ENCODE measurements at regions not wholly inside any gene's neighbourhood (a gene's known extent, or its start where the extent isn't known, plus 50 kb on each side); places are given as distances from the start of the nearest gene placed in this dataset.

- H3K79me2 ChIP-seq (ENCODE audit: insufficient read depth, low read length) = no peaks in the 10 kb centered on the region
- DNase-seq (ENCODE audit: low read depth) (peak; percentile 75), FAIRE-seq (peak; percentile 50)
- H3K27ac Mint-ChIP-seq (ENCODE audit: unreplicated experiment) = peak overlapping the region; percentile 87
- no peak overlapping the region for H3K9ac ChIP-seq (ENCODE audit: low read length)
- H3K27me3 ChIP-seq (ENCODE audit: insufficient read depth, low read length) = no peaks in the 10 kb centered on the region
- no peaks in the 10 kb centered on the region for H3K4me1 ChIP-seq (ENCODE audit: insufficient read depth, low read length)
- no peak overlapping the region for H3K4me2 ChIP-seq (ENCODE audit: low read length)
- no peak overlapping the region for H3K27ac ChIP-seq (ENCODE audit: low read depth, low read length)
- H3K9me3 ChIP-seq (ENCODE audit: insufficient read depth, low read depth, low read length) = no peaks in the 10 kb centered on the region
- peaks cover 27% of the 10 kb centered on the region for H3K4me1 Mint-ChIP-seq (ENCODE audit: low read depth, unreplicated experiment)
- H3K4me3 ChIP-seq (ENCODE audit: insufficient read depth, low read depth, low read length) = no peak overlapping the region
- H2AFZ ChIP-seq (ENCODE audit: low read depth, low read length) = no peak overlapping the region
- TF ChIP-seq CTCF (IDR thresholded peaks at IDR 0.05; ENCODE audit: insufficient read depth, low read depth, low read length) = no peak
- TF ChIP-seq EZH2 (IDR thresholded peaks at IDR 0.05; ENCODE audit: insufficient read depth, low read length) = no peak
- no peak overlapping the region for H3K4me3 Mint-ChIP-seq (ENCODE audit: unreplicated experiment)
- no peaks in the 10 kb centered on the region for H4K20me1 ChIP-seq (ENCODE audit: insufficient read depth, low read length)
- H3K27me3 Mint-ChIP-seq (ENCODE audit: low read depth, unreplicated experiment) = no peaks in the 10 kb centered on the region
- H3K36me3 ChIP-seq (ENCODE audit: insufficient read depth, low read length) = no peaks in the 10 kb centered on the region
- H3K9me3 Mint-ChIP-seq (ENCODE audit: unreplicated experiment) = peaks cover 8% of the 10 kb centered on the region
- H3K36me3 Mint-ChIP-seq (ENCODE audit: low read depth, unreplicated experiment) = no peaks in the 10 kb centered on the region
Observed at GRCh38 chr7:46133072-46133471, 212.0 kb upstream of the IGFBP3 start.

GRCh38 chr7:46131916-46132795, 211.1 kb upstream of the IGFBP3 start:
- no peaks in the 10 kb centered on the region for H3K4me1 ChIP-seq (ENCODE audit: insufficient read depth, low read length)
- no peak for FAIRE-seq
- no peaks in the 10 kb centered on the region for H3K79me2 ChIP-seq (ENCODE audit: insufficient read depth, low read length)
- TF ChIP-seq CTCF (IDR thresholded peaks at IDR 0.05; ENCODE audit: insufficient read depth, low read depth, low read length) = no peak
- DNase-seq (ENCODE audit: low read depth) = no peak
- H3K27ac Mint-ChIP-seq (ENCODE audit: unreplicated experiment) = peak overlapping the region; percentile 87
- no peaks in the 10 kb centered on the region for H3K36me3 Mint-ChIP-seq (ENCODE audit: low read depth, unreplicated experiment)
- H4K20me1 ChIP-seq (ENCODE audit: insufficient read depth, low read length) = no peaks in the 10 kb centered on the region
- H3K4me1 Mint-ChIP-seq (ENCODE audit: low read depth, unreplicated experiment) = peaks cover 26% of the 10 kb centered on the region
- H3K9ac ChIP-seq (ENCODE audit: low read length) = no peak overlapping the region
- H3K9me3 ChIP-seq (ENCODE audit: insufficient read depth, low read depth, low read length) = no peaks in the 10 kb centered on the region
- no peak overlapping the region for H3K27ac ChIP-seq (ENCODE audit: low read depth, low read length)
- peak overlapping the region; percentile 58 for H2AFZ ChIP-seq (ENCODE audit: low read depth, low read length)
- H3K27me3 ChIP-seq (ENCODE audit: insufficient read depth, low read length) = no peaks in the 10 kb centered on the region
- H3K4me2 ChIP-seq (ENCODE audit: low read length) = no peak overlapping the region
- no peaks in the 10 kb centered on the region for H3K27me3 Mint-ChIP-seq (ENCODE audit: low read depth, unreplicated experiment)
- no peak overlapping the region for H3K4me3 ChIP-seq (ENCODE audit: insufficient read depth, low read depth, low read length)
- H3K4me3 Mint-ChIP-seq (ENCODE audit: unreplicated experiment) = peak overlapping the region; percentile 1
- no peaks in the 10 kb centered on the region for H3K36me3 ChIP-seq (ENCODE audit: insufficient read depth, low read length)
- peaks cover 8% of the 10 kb centered on the region for H3K9me3 Mint-ChIP-seq (ENCODE audit: unreplicated experiment)

GRCh38 chr7:46129831-46130230, 208.8 kb upstream of the IGFBP3 start:
- H3K4me3 ChIP-seq (ENCODE audit: insufficient read depth, low read depth, low read length) = no peak overlapping the region
- TF ChIP-seq EZH2 (IDR thresholded peaks at IDR 0.05; ENCODE audit: insufficient read depth, low read length) (no peak), CTCF (IDR thresholded peaks at IDR 0.05; ENCODE audit: insufficient read depth, low read depth, low read length) (peak; percentile 35)

More at GRCh38 chr7:46129831-46130230, 208.8 kb upstream of the IGFBP3 start:
- no peaks in the 10 kb centered on the region for H3K27me3 Mint-ChIP-seq (ENCODE audit: low read depth, unreplicated experiment)
- Histone ChIP-seq H3K27me3 (ENCODE audit: insufficient read depth, low read length) (no peaks in the 10 kb centered on the region), H3K27ac (ENCODE audit: low read depth, low read length) (no peak overlapping the region), H3K36me3 (ENCODE audit: insufficient read depth, low read length) (no peaks in the 10 kb centered on the region), H3K9ac (ENCODE audit: low read length) (no peak overlapping the region), H3K9me3 (ENCODE audit: insufficient read depth, low read depth, low read length) (no peaks in the 10 kb centered on the region), H4K20me1 (ENCODE audit: insufficient read depth, low read length) (no peaks in the 10 kb centered on the region), H3K79me2 (ENCODE audit: insufficient read depth, low read length) (no peaks in the 10 kb centered on the region), H3K4me1 (ENCODE audit: insufficient read depth, low read length) (no peaks in the 10 kb centered on the region), H2AFZ (ENCODE audit: low read depth, low read length) (no peak overlapping the region), H3K4me2 (ENCODE audit: low read length) (no peak overlapping the region)
- FAIRE-seq = no peak
- H3K27ac Mint-ChIP-seq (ENCODE audit: unreplicated experiment) = no peak overlapping the region
- no peak for DNase-seq (ENCODE audit: low read depth)
- no peak overlapping the region for H3K4me3 Mint-ChIP-seq (ENCODE audit: unreplicated experiment)
- H3K9me3 Mint-ChIP-seq (ENCODE audit: unreplicated experiment) = peaks cover 4% of the 10 kb centered on the region
- H3K36me3 Mint-ChIP-seq (ENCODE audit: low read depth, unreplicated experiment) = no peaks in the 10 kb centered on the region
- peaks cover 22% of the 10 kb centered on the region for H3K4me1 Mint-ChIP-seq (ENCODE audit: low read depth, unreplicated experiment)
